GM18511 (cell line): ENCODE measurements at regions not wholly inside any gene's neighbourhood (a gene's known extent, or its start where the extent isn't known, plus 50 kb on each side); places are given as distances from the start of the nearest gene placed in this dataset.

Source experiments
- ATAC-seq: cut with Tn5 transposase; IDR thresholded peaks from one replicate; pipeline ENCODE4 v1.9.1; 2021; ENCODE audit warnings: mild to moderate bottlenecking, moderate library complexity; ENCODE audit not compliant: unreplicated experiment

DNA sequence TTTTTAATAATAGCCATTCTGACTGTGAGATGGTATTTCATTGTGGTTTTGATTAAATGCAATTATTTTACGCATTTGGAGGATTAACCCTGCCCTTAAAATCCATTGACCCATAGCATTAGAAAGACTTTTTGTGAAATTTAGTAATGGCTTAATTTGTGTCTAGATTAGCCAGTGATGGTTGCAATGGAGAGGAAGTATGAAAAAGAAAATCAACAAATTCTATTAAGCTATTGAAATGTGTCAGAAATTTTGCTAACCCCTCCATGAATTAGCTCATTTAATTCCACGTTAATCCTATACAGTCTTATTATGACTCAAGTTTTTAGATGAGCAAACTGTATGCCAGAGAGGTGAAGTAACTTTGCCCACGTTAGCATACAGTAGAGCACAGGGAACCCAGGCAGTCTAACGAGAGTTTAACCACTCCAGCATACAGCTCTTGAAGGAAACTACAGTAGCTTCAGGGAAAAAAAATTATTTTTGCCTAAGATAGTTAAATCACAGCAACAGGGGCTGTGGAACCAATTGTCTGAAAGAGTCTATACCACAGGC is 158.2 kb upstream of the PPP2R2B start:
- ATAC-seq = no peak

GRCh38 chr5:147037515-147038205 is 159.1 kb upstream of the PPP2R2B start:
- peak; percentile 59 for ATAC-seq

DNA sequence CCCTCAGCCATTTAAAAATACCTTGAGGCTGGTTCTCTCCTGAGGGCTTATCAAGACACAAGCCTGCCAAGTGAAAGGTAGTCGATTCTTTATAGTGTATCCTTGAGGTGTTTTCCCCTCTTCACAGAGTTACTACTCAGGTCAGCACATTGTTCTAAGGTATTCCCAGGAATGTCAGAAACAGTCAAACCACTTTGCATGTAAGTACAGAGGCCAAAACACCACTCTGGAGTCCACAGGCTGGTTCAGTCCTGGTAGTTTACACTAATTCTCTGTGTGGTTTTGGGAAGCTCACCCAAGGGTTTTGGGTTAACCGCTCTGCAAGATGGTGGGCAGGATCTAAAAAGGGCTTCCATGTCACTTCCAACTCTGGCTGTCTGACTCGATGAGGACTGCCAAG is 162.3 kb upstream of the PPP2R2B start:
- no peak for ATAC-seq

DNA sequence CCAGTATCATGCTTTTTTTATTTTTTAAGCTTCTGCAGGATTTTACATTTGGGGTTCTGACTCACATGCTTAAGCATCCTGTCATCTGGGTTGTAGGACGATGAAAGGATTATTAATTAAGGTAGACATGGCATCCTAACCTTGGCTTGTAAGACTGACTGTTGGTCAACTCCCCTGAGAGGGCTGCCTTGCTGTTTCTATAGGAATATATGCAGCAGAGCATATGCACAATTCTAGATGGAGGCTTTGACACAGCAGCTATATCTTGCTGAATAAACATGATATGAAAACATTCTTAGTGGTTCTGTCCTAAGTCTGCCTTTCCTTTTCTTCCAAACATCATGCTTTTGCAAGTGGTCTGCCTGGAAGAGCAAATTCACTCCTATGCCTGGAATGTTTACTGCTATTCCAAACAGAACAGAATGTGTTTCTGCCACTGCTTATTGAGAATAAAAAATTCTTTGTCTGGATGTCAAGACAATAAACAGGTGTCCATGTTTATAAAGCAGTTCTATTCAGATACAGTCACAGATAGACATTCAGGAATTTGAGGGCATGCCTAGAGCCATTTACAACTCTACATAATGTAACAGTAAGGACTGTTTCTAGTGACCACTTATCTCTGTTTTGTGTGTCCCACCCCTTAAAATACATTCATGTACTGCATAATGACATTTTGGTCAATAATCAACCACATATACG is 166.2 kb upstream of the PPP2R2B start:
- ATAC-seq = no peak

DNA sequence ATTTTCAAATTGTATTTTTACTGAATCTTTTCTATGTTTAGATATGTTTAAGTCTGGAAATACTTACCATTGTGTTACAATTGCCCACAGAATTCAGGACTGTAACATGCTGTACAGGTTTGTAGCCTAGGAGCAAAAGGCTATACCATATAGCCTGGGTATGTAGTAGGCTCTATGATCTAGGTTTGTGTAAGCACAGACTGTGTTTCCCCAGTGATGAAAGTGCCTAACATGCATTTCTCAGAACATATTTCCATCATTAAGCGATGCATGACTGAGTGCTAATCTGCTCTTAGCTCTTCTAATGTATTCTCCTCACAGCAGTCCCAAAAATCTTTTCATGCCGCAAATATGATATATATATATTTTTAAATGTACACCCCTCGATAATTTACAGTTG is 166.7 kb upstream of the PPP2R2B start:
- no peak for ATAC-seq

DNA sequence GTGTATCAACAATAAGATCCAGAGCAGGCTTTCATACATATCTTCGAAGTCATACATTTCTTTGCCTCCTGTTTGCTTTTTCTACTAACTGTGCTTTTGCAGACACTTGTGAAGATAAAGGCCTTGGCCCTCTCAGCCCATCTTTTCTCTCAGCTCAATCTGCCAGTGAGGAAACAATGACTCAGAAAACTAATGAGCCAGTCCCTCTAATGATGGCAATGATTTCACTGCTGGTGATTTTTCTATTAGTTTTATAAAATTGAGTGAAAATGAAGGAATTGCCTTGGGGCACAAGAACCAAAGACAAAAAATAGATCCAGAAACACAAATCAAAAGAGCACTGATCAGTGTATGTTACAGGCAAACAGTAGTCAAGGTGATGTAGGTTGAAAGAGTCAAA is 167.7 kb upstream of the PPP2R2B start:
- ATAC-seq = no peak

DNA sequence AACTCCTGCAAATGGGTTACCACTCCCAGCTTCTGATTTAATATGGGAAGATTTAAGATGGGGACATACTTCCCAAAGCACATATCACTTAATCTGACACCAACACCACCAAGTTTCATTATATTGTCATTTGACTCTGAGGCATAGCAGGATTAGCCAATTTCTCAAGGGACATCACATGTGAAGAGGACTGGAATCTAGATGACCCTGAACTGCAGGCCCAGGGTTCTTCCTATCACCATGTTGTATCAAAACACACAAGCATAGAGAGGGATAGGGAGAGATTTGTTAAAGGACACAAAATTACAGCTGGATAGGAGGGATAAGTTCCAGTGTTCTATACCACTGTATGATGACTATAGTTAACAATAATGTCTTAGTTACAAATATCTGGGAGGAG is 168.3 kb upstream of the PPP2R2B start:
- no peak for ATAC-seq

GRCh38 chr5:147049764-147050163 is 171.2 kb upstream of the PPP2R2B start:
- no peak for ATAC-seq

DNA sequence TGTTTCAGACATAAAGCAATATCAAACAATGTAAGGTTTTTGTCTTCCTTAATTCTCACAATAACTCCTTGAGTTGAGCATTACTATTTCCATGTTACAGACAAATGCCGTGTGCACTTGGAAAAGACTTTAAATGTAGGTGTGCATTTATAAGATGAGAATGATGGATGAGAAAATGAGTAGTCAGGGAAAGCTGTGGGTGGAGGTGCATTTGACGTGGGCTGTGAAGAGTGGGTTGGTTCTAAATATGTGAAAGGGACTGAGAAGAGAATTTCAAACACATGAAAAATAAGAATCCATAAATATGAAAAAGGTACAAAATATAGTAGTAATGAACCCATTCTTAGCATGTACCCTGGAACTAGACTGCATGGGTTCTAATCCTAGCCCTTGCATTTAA is 171.6 kb upstream of the PPP2R2B start:
- ATAC-seq = no peak

GRCh38 chr5:147051193-147051592 is 172.6 kb upstream of the PPP2R2B start:
- ATAC-seq = no peak

DNA sequence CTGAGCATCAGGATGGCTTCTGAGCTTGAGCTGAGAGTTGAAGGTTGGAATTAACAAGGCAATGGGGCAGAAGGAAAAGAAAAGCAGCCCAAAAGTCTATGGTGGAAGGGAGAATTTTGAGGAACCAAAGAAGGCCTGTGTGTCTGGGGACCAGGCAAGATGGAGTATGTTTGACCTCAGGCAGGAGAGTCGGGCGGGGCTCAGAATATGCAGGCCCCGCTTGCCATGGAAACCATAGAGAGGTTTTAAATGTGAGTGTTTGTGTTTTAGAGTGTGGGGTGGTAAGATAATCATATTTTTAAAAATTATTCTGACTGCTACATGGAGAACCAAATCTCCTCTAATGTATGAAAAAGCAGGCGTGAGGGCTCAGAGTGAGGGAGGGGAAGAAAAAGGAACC is 174.0 kb upstream of the PPP2R2B start:
- ATAC-seq = no peak

GRCh38 chr5:147055089-147055826 is 176.7 kb upstream of the PPP2R2B start:
- ATAC-seq = no peak

- no peak for ATAC-seq
These were observed 177.5 kb upstream of the PPP2R2B start for GRCh38 chr5:147055850-147056566.

DNA sequence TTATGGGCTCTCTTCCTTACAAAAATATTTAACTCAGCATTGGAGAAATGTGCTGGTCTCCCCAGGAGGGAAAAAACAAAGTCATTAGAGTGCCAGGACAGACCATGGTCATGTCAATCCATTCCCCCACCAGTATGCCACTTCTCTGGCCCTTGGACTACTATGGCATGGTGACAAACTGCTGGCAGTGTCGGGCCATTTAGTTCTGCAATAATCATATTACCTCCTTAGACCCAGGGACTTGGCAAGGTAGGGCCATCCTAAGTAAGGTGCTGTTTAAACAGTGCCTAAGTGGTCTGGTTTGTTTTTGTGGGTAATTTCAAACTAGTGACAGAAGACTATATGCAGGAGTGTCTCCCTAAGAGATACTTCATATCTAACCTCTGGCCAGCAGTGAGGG is 177.8 kb upstream of the STK32A start:
- ATAC-seq = no peak

DNA sequence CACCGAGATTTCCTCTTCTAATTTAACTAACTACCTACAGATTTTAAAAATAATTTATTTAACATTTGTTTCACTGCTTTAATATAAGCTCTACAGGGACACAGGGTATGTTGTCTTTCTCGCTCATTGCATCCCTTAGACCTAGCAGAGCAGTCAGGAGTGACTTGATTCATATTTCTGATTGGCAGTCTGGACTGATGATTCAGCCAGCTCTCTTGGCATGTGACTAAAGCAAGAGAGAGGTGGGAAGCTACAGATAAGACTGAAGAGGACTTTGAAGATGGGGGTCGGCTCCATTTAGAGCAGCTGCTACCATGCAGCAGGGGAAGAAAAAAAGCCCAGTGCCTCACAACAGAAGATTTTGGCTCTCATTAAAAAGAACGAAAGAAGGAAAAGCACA is 173.4 kb upstream of the STK32A start:
- no peak for ATAC-seq

- no peak for ATAC-seq
These were observed 172.4 kb upstream of the STK32A start for GRCh38 chr5:147062427-147062826.

DNA sequence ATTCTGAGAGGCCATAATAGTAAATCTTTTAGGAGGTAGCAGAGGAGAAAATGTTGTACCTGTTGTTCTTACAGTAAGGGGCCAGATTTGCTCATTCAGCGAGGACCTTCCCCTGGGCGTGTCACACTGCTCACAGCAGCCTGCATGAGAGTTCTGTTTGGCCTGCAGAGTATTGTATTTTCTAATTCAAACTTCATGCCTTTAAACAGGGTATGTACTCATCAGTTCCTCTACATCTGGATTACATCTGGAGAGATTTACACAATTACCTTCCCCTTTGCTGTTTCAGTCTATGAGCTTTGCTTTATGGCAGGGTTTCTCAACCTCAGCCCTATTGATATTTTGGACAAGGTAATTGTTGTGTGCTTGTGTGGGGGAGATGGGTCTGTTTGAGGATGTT is 170.9 kb upstream of the STK32A start:
- no peak for ATAC-seq

GRCh38 chr5:147065071-147065470 is 169.8 kb upstream of the STK32A start:
- ATAC-seq = peak; percentile 74

DNA sequence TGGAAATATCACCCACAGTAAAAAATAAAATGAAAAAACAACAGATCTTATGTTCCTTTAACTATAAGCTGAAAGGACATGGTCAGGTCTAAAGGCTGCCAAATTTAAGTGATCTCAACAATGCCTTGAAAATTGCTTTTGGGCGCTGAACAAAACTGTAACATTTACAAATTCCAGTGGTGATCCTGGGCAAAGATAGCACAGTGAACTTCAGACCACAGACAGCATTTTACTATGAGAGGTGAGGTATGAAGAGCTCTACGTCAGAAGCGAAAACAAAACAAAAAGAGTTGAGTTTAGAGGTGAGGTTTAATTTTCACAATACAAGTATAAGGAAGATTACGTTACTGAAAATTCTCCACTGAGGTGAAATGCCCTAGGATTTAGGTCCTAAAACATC is 165.8 kb upstream of the STK32A start:
- no peak for ATAC-seq

- ATAC-seq = no peak
These were observed 162.2 kb upstream of the STK32A start for GRCh38 chr5:147072622-147073021.

GRCh38 chr5:147073098-147073497 is 161.7 kb upstream of the STK32A start:
- no peak for ATAC-seq
